GM19397 (cell line): ENCODE measurements at regions not wholly inside any gene's neighbourhood (a gene's known extent, or its start where the extent isn't known, plus 50 kb on each side); places are given as distances from the start of the nearest gene placed in this dataset.
"Not testable (repeated sequence)": the region's sequence is repeated elsewhere in the genome, so short reads cannot be mapped to it uniquely, and the experiment has no call there.

Experiments used
- ATAC-seq: cut with Tn5 transposase; IDR thresholded peaks from one replicate; pipeline ENCODE4 v1.9.1; 2021; ENCODE audit warnings: mild to moderate bottlenecking, moderate library complexity; ENCODE audit not compliant: unreplicated experiment

- ATAC-seq, result no peak
Measured at GRCh38 chr13:61144301-61144700, 271.3 kb downstream of the PCDH20 start.

GRCh38 chr13:61142506-61142905 lies 273.1 kb downstream of the PCDH20 start:
- no peak for ATAC-seq

- no peak for ATAC-seq
Measured at GRCh38 chr13:61138857-61139256, 276.8 kb downstream of the PCDH20 start.

GRCh38 chr13:61136515-61136914 lies 279.1 kb downstream of the PCDH20 start:
- no peak for ATAC-seq

- ATAC-seq, result no peak
Measured at GRCh38 chr13:61136093-61136492, 279.6 kb downstream of the PCDH20 start.

GRCh38 chr13:61135583-61135982 lies 280.1 kb downstream of the PCDH20 start:
- ATAC-seq, result no peak

- no peak for ATAC-seq
Measured at GRCh38 chr13:61128850-61129645, 286.6 kb downstream of the PCDH20 start.

GRCh38 chr13:61123538-61124289 lies 291.9 kb downstream of the PCDH20 start:
- no peak for ATAC-seq

GRCh38 chr13:61113140-61113658 lies 302.4 kb downstream of the PCDH20 start:
- no peak for ATAC-seq

- no peak for ATAC-seq
Measured at GRCh38 chr13:61111529-61111928, 304.1 kb downstream of the PCDH20 start.

GRCh38 chr13:61110732-61111131 lies 304.9 kb downstream of the PCDH20 start:
- ATAC-seq, result no peak

- ATAC-seq, result no peak
Measured at GRCh38 chr13:61109741-61110140, 305.9 kb downstream of the PCDH20 start.

GRCh38 chr13:61107989-61108388 lies 307.7 kb downstream of the PCDH20 start:
- ATAC-seq, result no peak

- ATAC-seq, result no peak
Measured at GRCh38 chr13:61095885-61096284, 319.8 kb downstream of the PCDH20 start.

GRCh38 chr13:61094865-61095264 lies 320.8 kb downstream of the PCDH20 start:
- no peak for ATAC-seq

GRCh38 chr13:61089894-61090293 lies 325.8 kb downstream of the PCDH20 start:
- not testable (repeated sequence) for ATAC-seq

GRCh38 chr13:61086087-61086486 lies 329.6 kb downstream of the PCDH20 start:
- no peak for ATAC-seq

GRCh38 chr13:61084988-61085387 lies 330.7 kb downstream of the PCDH20 start:
- ATAC-seq, result no peak

GRCh38 chr13:61078976-61079770 lies 336.5 kb downstream of the PCDH20 start:
- no peak for ATAC-seq

GRCh38 chr13:61052175-61052574 lies 363.5 kb downstream of the PCDH20 start:
- no peak for ATAC-seq

- no peak for ATAC-seq
Measured at GRCh38 chr13:61045251-61045650, 370.4 kb downstream of the PCDH20 start.
